Trophoblast cell (in vitro differentiated cells and primary cell): ENCODE measurements at regions not wholly inside any gene's neighbourhood (a gene's known extent, or its start where the extent isn't known, plus 50 kb on each side); places are given as distances from the start of the nearest gene placed in this dataset.

Experiments
- DNase-seq, 2 donors: peaks; one replicate each; pipeline ENCODE4 v3.0.0-alpha.2; 2016
- H2AFZ ChIP-seq: 2 replicates; pipeline ENCODE4 v1.6.1; 2013; ENCODE audit warnings: low read length, moderate library complexity, mild to moderate bottlenecking; ENCODE audit not compliant: insufficient read depth, poor library complexity
- H2AK5ac ChIP-seq: 2 replicates; pipeline ENCODE4 v1.6.1; 2013; ENCODE audit warnings: mild to moderate bottlenecking, low read length
- H2BK120ac ChIP-seq: 2 replicates; pipeline ENCODE4 v1.6.1; 2013; ENCODE audit warnings: low read length, mild to moderate bottlenecking, moderate library complexity; ENCODE audit not compliant: insufficient read depth, poor library complexity
- H2BK12ac ChIP-seq: 2 replicates; pipeline ENCODE4 v1.6.1; 2013; ENCODE audit warnings: mild to moderate bottlenecking, low read length, moderate library complexity
- H2BK5ac ChIP-seq: 2 replicates; pipeline ENCODE4 v1.6.1; 2013; ENCODE audit warnings: low read length, low read depth, moderate library complexity, mild to moderate bottlenecking; ENCODE audit not compliant: poor library complexity
- H3K14ac ChIP-seq: 2 replicates; pipeline ENCODE4 v1.6.1; 2013; ENCODE audit warnings: mild to moderate bottlenecking, low read length
- H3K18ac ChIP-seq: 2 replicates; pipeline ENCODE4 v1.6.1; 2013; ENCODE audit warnings: mild to moderate bottlenecking, low read length
- H3K23ac ChIP-seq: 2 replicates; pipeline ENCODE4 v1.6.1; 2013; ENCODE audit warnings: low read length
- H3K27ac ChIP-seq: 2 replicates; pipeline ENCODE4 v1.5.1; 2013; ENCODE audit warnings: low read depth, mild to moderate bottlenecking, inconsistent platforms, low read length, moderate library complexity
- H3K27me3 ChIP-seq: 2 replicates; pipeline ENCODE4 v1.6.1; 2013; ENCODE audit warnings: inconsistent platforms, mild to moderate bottlenecking, low read length, moderate library complexity; ENCODE audit not compliant: insufficient read depth
- H3K36me3 ChIP-seq, 2 experiments: 1 replicate in 1 of 2; 2 replicates in 1 of 2; pipeline ENCODE4 v1.6.1; 2013; ENCODE audit warnings: low read length in 2 of 2, mild to moderate bottlenecking in 2 of 2, moderate library complexity in 1 of 2; ENCODE audit not compliant: insufficient read depth in 2 of 2, control insufficient read depth in 1 of 2
- H3K4ac ChIP-seq: 2 replicates; pipeline ENCODE4 v1.6.1; 2013; ENCODE audit warnings: low read depth, mild to moderate bottlenecking, low read length, moderate library complexity
- H3K4me1 ChIP-seq, 2 experiments: 1 replicate in 1 of 2; 2 replicates in 1 of 2; pipeline ENCODE4 v1.6.1; 2013; ENCODE audit warnings: low read length in 2 of 2, mild to moderate bottlenecking in 2 of 2, moderate library complexity in 1 of 2; ENCODE audit not compliant: insufficient read depth in 2 of 2, control insufficient read depth in 1 of 2
- H3K4me2 ChIP-seq: 2 replicates; pipeline ENCODE4 v1.6.1; 2013; ENCODE audit warnings: inconsistent platforms, mild to moderate bottlenecking, low read length, moderate library complexity
- H3K4me3 ChIP-seq: 2 replicates; pipeline ENCODE4 v1.5.1; 2013; ENCODE audit warnings: mild to moderate bottlenecking, low read depth, low read length, inconsistent platforms
- H3K79me1 ChIP-seq: one replicate; pipeline ENCODE4 v1.6.1; 2013; ENCODE audit warnings: low read length
- H3K79me2 ChIP-seq: 2 replicates; pipeline ENCODE4 v1.6.1; 2013; ENCODE audit warnings: low read length, mild to moderate bottlenecking; ENCODE audit not compliant: control insufficient read depth, insufficient read depth, poor library complexity
- H3K9ac ChIP-seq: 2 replicates; pipeline ENCODE4 v1.6.1; 2013; ENCODE audit warnings: mild to moderate bottlenecking, low read length
- H3K9me3 ChIP-seq: 2 replicates; pipeline ENCODE4 v1.6.1; 2013; ENCODE audit warnings: low read depth, mild to moderate bottlenecking, control low read depth, inconsistent platforms, low read length; ENCODE audit not compliant: insufficient read depth
- H4K12ac ChIP-seq: 2 replicates; pipeline ENCODE4 v1.6.1; 2013; ENCODE audit warnings: low read depth, mild to moderate bottlenecking, low read length, moderate library complexity
- H4K8ac ChIP-seq: 2 replicates; pipeline ENCODE4 v1.6.1; 2013; ENCODE audit warnings: low read depth, mild to moderate bottlenecking, low read length, moderate library complexity
- H4K91ac ChIP-seq: one replicate; pipeline ENCODE4 v1.6.1; 2013; ENCODE audit warnings: low read depth, mild to moderate bottlenecking, low read length, moderate library complexity
- WGBS: extraction: QIAGEN DNeasy Blood & Tissue Kit; methylation state at CpG from one replicate; pipeline ENCODE4 v1.1.7; 2013; ENCODE audit warnings: missing lambda C conversion rate; ENCODE audit not compliant: insufficient read length, insufficient coverage; ENCODE audit errors: extremely low coverage; 5-methylcytosine and 5-hydroxymethylcytosine counted together

DNA sequence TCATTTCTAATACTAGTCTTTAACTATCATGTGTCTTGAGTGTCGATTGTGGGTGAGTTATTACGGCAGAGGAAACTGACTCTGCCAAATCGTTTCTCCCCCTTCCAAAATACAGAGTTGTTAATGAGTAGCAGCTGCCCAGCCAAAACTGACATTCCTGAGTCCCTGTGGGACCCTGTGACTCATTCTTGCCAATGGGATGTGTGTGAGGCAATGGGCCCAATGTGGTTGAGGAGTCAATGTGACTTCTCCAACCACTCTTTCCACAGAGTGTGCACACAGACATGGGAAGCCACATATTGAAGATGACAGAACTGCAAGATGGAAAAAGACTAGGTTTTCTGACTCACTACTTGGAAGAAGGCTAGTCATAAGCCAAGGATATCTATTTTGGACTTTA lies 434.7 kb downstream of the DTWD2 start:
- DNase-seq = peak; percentile 9 to 62
- Histone ChIP-seq H3K14ac (no peak overlapping the region), H3K4me2 (no peak overlapping the region), H2BK5ac (no peak overlapping the region), H3K4me1 (peaks cover 0 to 5% of the 10 kb centered on the region in 2 experiments), H2AK5ac (no peak overlapping the region), H3K9ac (no peak overlapping the region), H4K91ac (no peak overlapping the region), H3K36me3 (no peaks in the 10 kb centered on the region), H3K27me3 (no peaks in the 10 kb centered on the region), H2BK12ac (no peak overlapping the region), H3K18ac (no peak overlapping the region), H4K8ac (no peak overlapping the region), H2AFZ (no peak overlapping the region), H3K27ac (no peak overlapping the region), H2BK120ac (no peak overlapping the region), H3K23ac (no peak overlapping the region), H4K12ac (no peak overlapping the region), H3K4me3 (no peak overlapping the region), H3K4ac (no peak overlapping the region), H3K79me1 (no peaks in the 10 kb centered on the region), H3K9me3 (no peaks in the 10 kb centered on the region), H3K79me2 (no peaks in the 10 kb centered on the region)
- no CpG with 5 or more reads among the region's 3 CpGs for WGBS

DNA sequence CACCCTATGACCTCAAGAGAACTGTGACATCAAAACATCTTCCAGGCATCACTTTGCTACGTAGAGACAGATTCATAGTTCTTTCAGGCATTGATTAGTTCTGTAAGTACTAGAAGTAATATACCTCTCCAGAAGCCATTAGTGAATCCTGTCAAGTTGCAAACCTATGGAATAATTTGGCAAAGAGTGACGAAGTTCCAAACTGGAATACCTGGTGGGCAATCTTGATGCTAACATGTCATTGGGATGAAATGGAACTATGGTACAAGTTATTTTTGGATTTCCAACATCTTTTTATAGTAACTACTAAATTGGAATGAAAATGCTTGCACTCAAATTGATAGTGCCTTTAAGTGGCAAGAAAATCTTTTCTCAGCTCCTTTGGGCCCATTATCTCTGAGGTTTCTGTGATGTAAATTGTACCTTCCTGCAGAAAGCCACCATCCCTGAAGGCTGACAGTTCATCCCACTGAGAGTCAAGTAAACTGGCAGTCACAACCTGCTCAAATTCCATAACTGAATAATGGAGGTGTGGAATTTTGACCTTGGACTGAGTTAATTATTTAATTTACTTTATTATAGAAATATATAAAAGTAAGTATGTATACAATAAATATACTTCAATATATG lies 435.5 kb downstream of the DTWD2 start:
- DNase-seq = no peak
- H3K27me3 ChIP-seq = no peaks in the 10 kb centered on the region
- no peak overlapping the region for H3K23ac ChIP-seq
- H3K9me3 ChIP-seq = no peaks in the 10 kb centered on the region
- H2BK120ac ChIP-seq = no peak overlapping the region
- H2AK5ac ChIP-seq = no peak overlapping the region
- H2BK5ac ChIP-seq = no peak overlapping the region
- peaks cover 0 to 5% of the 10 kb centered on the region in 2 experiments for H3K4me1 ChIP-seq
- H3K4me2 ChIP-seq = no peak overlapping the region
- no peak overlapping the region for H3K4me3 ChIP-seq
- no peak overlapping the region for H3K14ac ChIP-seq
- H3K79me2 ChIP-seq = no peaks in the 10 kb centered on the region
- no peak overlapping the region for H3K18ac ChIP-seq
- H2BK12ac ChIP-seq = no peak overlapping the region
- no peak overlapping the region for H3K27ac ChIP-seq
- WGBS = no CpG with 5 or more reads among the region's 2 CpGs
- no peak overlapping the region for H2AFZ ChIP-seq
- no peaks in the 10 kb centered on the region for H3K36me3 ChIP-seq
- H3K9ac ChIP-seq = no peak overlapping the region
- no peak overlapping the region for H4K91ac ChIP-seq
- no peaks in the 10 kb centered on the region for H3K79me1 ChIP-seq
- no peak overlapping the region for H4K12ac ChIP-seq
- no peak overlapping the region for H4K8ac ChIP-seq
- H3K4ac ChIP-seq = no peak overlapping the region

DNA sequence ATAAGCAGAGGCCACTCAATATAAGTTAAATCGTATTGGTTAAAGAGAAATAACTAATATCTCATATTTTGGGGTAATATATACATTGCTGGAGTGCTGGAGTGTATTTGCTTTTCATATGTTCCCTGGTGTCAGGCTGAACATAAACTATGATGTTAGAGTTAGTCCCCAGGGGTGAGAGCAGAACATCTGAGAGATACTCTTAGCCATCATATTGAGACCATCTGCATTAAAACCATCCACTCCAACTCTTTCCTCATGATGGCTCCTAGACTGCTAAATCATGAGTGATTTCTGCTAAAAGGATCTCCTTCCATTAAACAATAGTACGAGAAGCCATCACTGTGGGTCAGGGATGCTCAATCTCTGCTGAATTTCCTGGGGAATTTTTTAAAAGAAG lies 436.2 kb downstream of the DTWD2 start:
- H3K18ac ChIP-seq = no peak overlapping the region
- no peak overlapping the region for H2BK5ac ChIP-seq
- H3K4ac ChIP-seq = no peak overlapping the region
- no peak overlapping the region for H3K4me2 ChIP-seq
- peaks cover 0 to 3% of the 10 kb centered on the region in 2 experiments for H3K4me1 ChIP-seq
- no peaks in the 10 kb centered on the region for H3K79me1 ChIP-seq
- H2AFZ ChIP-seq = no peak overlapping the region
- H3K9ac ChIP-seq = no peak overlapping the region
- H4K12ac ChIP-seq = no peak overlapping the region
- no peak overlapping the region for H4K91ac ChIP-seq
- no peak overlapping the region for H4K8ac ChIP-seq
- DNase-seq = no peak
- no peak overlapping the region for H3K27ac ChIP-seq
- H3K36me3 ChIP-seq = no peaks in the 10 kb centered on the region
- H3K4me3 ChIP-seq = no peak overlapping the region
- no peak overlapping the region for H2BK120ac ChIP-seq
- H2AK5ac ChIP-seq = no peak overlapping the region
- H3K23ac ChIP-seq = no peak overlapping the region
- H3K79me2 ChIP-seq = no peaks in the 10 kb centered on the region
- no peak overlapping the region for H3K14ac ChIP-seq
- H3K9me3 ChIP-seq = no peaks in the 10 kb centered on the region
- no peaks in the 10 kb centered on the region for H3K27me3 ChIP-seq
- no CpG with 5 or more reads among the region's 2 CpGs for WGBS
- no peak overlapping the region for H2BK12ac ChIP-seq

- no peak overlapping the region for H3K14ac ChIP-seq
- no peak overlapping the region for H2BK120ac ChIP-seq
- WGBS = no CpG with 5 or more reads among the region's 1 CpG
- no peak overlapping the region for H4K12ac ChIP-seq
- H3K36me3 ChIP-seq = no peaks in the 10 kb centered on the region
- H3K79me1 ChIP-seq = no peaks in the 10 kb centered on the region
- DNase-seq = no peak
- no peak overlapping the region for H2AK5ac ChIP-seq
- H3K9ac ChIP-seq = no peak overlapping the region
- H3K4ac ChIP-seq = no peak overlapping the region
- no peak overlapping the region for H3K4me2 ChIP-seq
- H4K8ac ChIP-seq = no peak overlapping the region
- H3K27me3 ChIP-seq = no peaks in the 10 kb centered on the region
- H4K91ac ChIP-seq = no peak overlapping the region
- peaks cover 0 to 2% of the 10 kb centered on the region in 2 experiments for H3K4me1 ChIP-seq
- no peaks in the 10 kb centered on the region for H3K9me3 ChIP-seq
- no peak overlapping the region for H3K23ac ChIP-seq
- H2AFZ ChIP-seq = no peak overlapping the region
- no peak overlapping the region for H2BK5ac ChIP-seq
- H2BK12ac ChIP-seq = no peak overlapping the region
- H3K27ac ChIP-seq = no peak overlapping the region
- H3K18ac ChIP-seq = no peak overlapping the region
- H3K79me2 ChIP-seq = no peaks in the 10 kb centered on the region
- no peak overlapping the region for H3K4me3 ChIP-seq
These were observed 436.6 kb downstream of the DTWD2 start for GRCh38 chr5:118551716-118552115.
